SK-MEL-5 (cell line): ENCODE measurements at regions not wholly inside any gene's neighbourhood (a gene's known extent, or its start where the extent isn't known, plus 50 kb on each side); places are given as distances from the start of the nearest gene placed in this dataset.
A peak's percentile ranks its signal among the peaks of the same experiment; 100 is the strongest.
"Not testable (repeated sequence)": the region's sequence is repeated elsewhere in the genome, so short reads cannot be mapped to it uniquely, and the experiment has no call there.

ENCODE experiments used
- DNase-seq: peaks from one replicate; pipeline ENCODE4 v3.0.0-alpha.2; 2016; ENCODE audit warnings: low read depth, low spot score
- in situ Hi-C: cut with HindIII; loops from 2 replicates; pipeline ENCODE4 v1.10.0; 2016; ENCODE audit warnings: low sequenced_read_pairs, high pct_unique_total_duplicates, low pct_unique_long_range_greater_than_20kb

GRCh38 chr20:48406498-48406897 lies 421.3 kb downstream of the PREX1 start:
- no peak for DNase-seq
- in situ Hi-C loops = no loop called here

GRCh38 chr20:48405909-48406308 lies 421.9 kb downstream of the PREX1 start:
- in situ Hi-C loops = no loop called here
- DNase-seq = no peak

- DNase-seq = no peak
- in situ Hi-C loops = no loop called here
These were observed 423.2 kb downstream of the PREX1 start for GRCh38 chr20:48404598-48404997.

GRCh38 chr20:48403167-48403761 lies 424.5 kb downstream of the PREX1 start:
- in situ Hi-C loops = no loop called here
- no peak for DNase-seq

- in situ Hi-C loops = no loop called here
- DNase-seq = no peak
These were observed 426.4 kb downstream of the PREX1 start for GRCh38 chr20:48401359-48401758.

GRCh38 chr20:48400009-48400408 lies 427.8 kb downstream of the PREX1 start:
- no peak for DNase-seq
- in situ Hi-C loops = no loop called here

GRCh38 chr20:48398506-48399449 lies 429.0 kb downstream of the PREX1 start:
- in situ Hi-C loops = no loop called here
- DNase-seq = no peak

- in situ Hi-C loops, DNase-seq: not testable (repeated sequence)
These were observed 430.6 kb downstream of the PREX1 start for GRCh38 chr20:48396981-48397861.

GRCh38 chr20:48395816-48396546 lies 431.8 kb downstream of the PREX1 start:
- in situ Hi-C loops = no loop called here
- DNase-seq = no peak

GRCh38 chr20:48394415-48395081 lies 433.3 kb downstream of the PREX1 start:
- DNase-seq = no peak
- in situ Hi-C loops = no loop called here

GRCh38 chr20:48393737-48394314 lies 434.0 kb downstream of the PREX1 start:
- DNase-seq = no peak
- in situ Hi-C loops = no loop called here

GRCh38 chr20:48393311-48393685 lies 434.5 kb downstream of the PREX1 start:
- in situ Hi-C loops = no loop called here

GRCh38 chr20:48392407-48393310 lies 435.1 kb downstream of the PREX1 start:
- no peak for DNase-seq
- in situ Hi-C loops = no loop called here

More at GRCh38 chr20:48393311-48393685, 434.5 kb downstream of the PREX1 start:
- no peak for DNase-seq

- DNase-seq = no peak
These were observed 436.8 kb downstream of the PREX1 start for GRCh38 chr20:48390981-48391380.

GRCh38 chr20:48387675-48388074 lies 440.1 kb downstream of the PREX1 start:
- peak; percentile 30 for DNase-seq
- in situ Hi-C loops = no loop called here

More at GRCh38 chr20:48390981-48391380, 436.8 kb downstream of the PREX1 start:
- in situ Hi-C loops = no loop called here

GRCh38 chr20:48385527-48385926 lies 442.3 kb downstream of the PREX1 start:
- in situ Hi-C loops = no loop called here
- no peak for DNase-seq
